Ectodermal cell (in vitro differentiated cells): ENCODE measurements at regions not wholly inside any gene's neighbourhood (a gene's known extent, or its start where the extent isn't known, plus 50 kb on each side); places are given as distances from the start of the nearest gene placed in this dataset.

ENCODE experiments used
- H3K27ac ChIP-seq: 2 replicates; pipeline ENCODE4 v1.7.0; 2013; ENCODE audit warnings: mild to moderate bottlenecking, low read depth, low read length; ENCODE audit not compliant: insufficient read depth, poor library complexity, severe bottlenecking
- H3K27me3 ChIP-seq: 2 replicates; pipeline ENCODE4 v1.7.0; 2013; ENCODE audit warnings: mild to moderate bottlenecking, low read length; ENCODE audit not compliant: insufficient read depth, control insufficient read depth, poor library complexity, severe bottlenecking
- H3K36me3 ChIP-seq: one replicate; pipeline ENCODE4 v1.7.0; 2013; ENCODE audit warnings: low read length; ENCODE audit not compliant: control insufficient read depth, insufficient read depth
- H3K4me1 ChIP-seq: one replicate; pipeline ENCODE4 v1.7.0; 2013; ENCODE audit warnings: low read length; ENCODE audit not compliant: control insufficient read depth, insufficient read depth
- H3K4me3 ChIP-seq: 2 replicates; pipeline ENCODE4 v1.7.0; 2013; ENCODE audit warnings: low read depth, low read length, control low read depth; ENCODE audit not compliant: insufficient read depth
- H3K9me3 ChIP-seq: 2 replicates; pipeline ENCODE4 v1.7.0; 2013; ENCODE audit warnings: mild to moderate bottlenecking, low read length, moderate library complexity; ENCODE audit not compliant: control insufficient read depth
- WGBS, 2 experiments: methylation state at CpG; one replicate each; pipeline ENCODE4 v1.1.7; 2013; ENCODE audit warnings: missing lambda C conversion rate in 2 of 2; 5-methylcytosine and 5-hydroxymethylcytosine counted together

DNA sequence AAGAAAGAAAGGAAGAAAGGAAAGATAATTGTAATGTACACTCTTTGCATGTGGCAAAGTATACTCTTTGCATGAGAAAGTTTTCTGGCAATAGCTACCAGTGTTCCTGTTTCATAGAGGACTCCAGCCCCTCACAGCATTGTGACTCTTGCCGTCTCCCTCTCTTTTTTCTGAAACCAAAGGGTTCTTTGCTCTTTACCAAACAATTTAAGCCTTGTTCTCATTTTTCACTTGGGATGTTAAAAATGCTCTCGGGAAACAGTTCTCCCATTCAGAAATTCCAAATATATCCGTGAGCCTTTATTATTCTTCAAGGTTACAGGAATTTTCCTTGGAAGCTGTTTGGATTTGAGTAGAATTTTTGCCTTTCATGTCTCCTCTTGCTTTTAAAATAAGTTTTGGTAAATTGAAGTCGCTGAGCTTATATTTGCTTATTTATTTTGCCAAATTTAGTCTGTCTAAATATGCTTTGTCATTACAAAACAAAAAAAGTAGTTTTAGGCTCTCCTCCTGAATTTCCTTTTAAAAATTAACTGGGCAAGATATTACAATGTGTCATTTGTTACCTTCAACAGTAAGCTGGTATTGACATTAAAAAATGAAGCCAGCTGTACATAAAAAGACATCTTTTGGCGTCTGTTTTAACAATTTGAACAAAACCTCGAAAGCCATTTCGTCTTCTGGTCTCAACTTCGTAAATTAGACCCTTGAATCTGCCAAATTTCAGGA, 103.8 kb upstream of the ARMC2 start:
- Histone ChIP-seq H3K27me3 (no peaks in the 10 kb centered on the region), H3K4me3 (no peak overlapping the region), H3K27ac (no peak overlapping the region), H3K9me3 (no peaks in the 10 kb centered on the region), H3K36me3 (no peaks in the 10 kb centered on the region), H3K4me1 (no peaks in the 10 kb centered on the region)
- WGBS, 2 experiments = 90% methylated on average over 7 to 8 of the region's 8 CpGs

DNA sequence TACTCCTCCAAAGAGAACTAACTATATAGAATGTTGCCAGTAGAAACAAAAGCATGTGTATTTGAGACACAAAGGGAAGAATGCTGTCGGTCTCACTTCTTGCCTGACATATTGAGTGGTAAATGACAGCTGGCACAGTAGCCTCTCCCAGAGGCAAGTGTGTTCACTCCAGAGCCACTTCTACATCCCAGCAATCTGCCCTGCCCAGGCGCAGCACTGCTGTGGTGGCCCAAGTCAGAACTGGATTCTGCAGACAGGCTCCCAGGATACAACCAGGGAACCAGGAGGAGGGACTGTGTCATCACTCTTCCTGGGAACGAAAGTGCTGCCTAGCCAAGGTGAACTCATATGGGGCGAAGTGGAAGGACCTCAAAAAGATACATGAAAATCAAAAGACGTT, 103.2 kb upstream of the ARMC2 start:
- Histone ChIP-seq H3K9me3 (no peaks in the 10 kb centered on the region), H3K4me3 (no peak overlapping the region), H3K27me3 (no peaks in the 10 kb centered on the region), H3K27ac (no peak overlapping the region), H3K4me1 (no peaks in the 10 kb centered on the region), H3K36me3 (no peaks in the 10 kb centered on the region)
- 87 to 92% methylated on average over 5 of the region's 5 CpGs for WGBS, 2 experiments

DNA sequence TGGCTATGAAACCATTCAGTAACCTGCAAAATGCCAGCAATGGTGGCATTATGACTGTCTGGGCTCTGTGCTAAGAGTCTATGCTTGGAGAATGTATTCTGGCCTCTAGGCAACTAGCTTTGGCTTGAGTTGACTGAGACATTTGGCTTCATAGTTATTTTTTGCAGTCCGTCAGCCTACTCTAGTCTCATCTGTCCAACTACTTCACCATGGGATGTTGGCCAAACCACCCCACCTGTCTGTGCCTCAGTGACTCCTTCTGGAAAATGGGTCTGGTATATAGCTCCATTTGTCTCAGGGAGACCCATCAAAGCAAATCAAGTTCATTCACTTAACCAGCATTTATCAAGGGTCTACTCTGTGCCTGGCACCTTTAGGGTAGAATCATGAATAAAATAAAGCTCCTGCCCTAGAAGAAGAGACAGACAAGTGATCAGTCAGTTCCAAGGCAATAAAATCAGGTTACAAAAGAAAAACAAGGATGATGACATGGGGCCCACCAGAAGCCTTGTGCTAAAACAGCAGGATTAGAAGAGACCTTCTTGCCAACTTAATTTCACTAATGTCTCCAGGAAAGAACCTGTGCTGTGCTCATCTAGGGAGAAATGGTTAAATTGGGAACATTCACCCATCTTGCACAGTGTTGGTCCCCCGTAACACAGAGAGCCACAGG, 102.4 kb upstream of the ARMC2 start:
- WGBS, 2 experiments = 91 to 100% methylated on average over 2 of the region's 2 CpGs
- no peak overlapping the region for H3K4me3 ChIP-seq
- H3K9me3 ChIP-seq = no peaks in the 10 kb centered on the region
- H3K27ac ChIP-seq = no peak overlapping the region
- H3K4me1 ChIP-seq = no peaks in the 10 kb centered on the region
- no peaks in the 10 kb centered on the region for H3K36me3 ChIP-seq
- no peaks in the 10 kb centered on the region for H3K27me3 ChIP-seq

DNA sequence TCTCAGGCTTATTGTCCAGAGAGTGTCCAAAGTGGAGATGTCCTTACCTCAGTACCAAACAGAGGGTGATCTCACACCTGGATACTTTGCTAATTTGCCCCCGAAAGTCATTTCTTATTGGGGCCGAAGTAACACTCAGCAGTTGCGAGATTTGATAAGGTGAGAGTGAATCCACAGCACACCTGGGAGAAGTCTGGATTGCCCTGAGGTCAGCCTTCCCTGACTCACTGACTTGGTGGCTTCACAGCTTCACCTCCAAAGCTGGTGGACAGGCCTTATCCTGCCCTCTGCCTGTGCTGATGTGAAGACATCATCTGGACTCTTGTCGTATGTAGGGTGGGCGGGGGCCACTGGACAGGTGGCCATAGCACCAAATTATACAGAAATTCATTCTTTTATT, 101.9 kb upstream of the ARMC2 start:
- H3K4me1 ChIP-seq = no peaks in the 10 kb centered on the region
- H3K27ac ChIP-seq = no peak overlapping the region
- no peak overlapping the region for H3K4me3 ChIP-seq
- no peaks in the 10 kb centered on the region for H3K9me3 ChIP-seq
- no peaks in the 10 kb centered on the region for H3K27me3 ChIP-seq
- no peaks in the 10 kb centered on the region for H3K36me3 ChIP-seq
- 92 to 94% methylated on average over 5 of the region's 5 CpGs for WGBS, 2 experiments

DNA sequence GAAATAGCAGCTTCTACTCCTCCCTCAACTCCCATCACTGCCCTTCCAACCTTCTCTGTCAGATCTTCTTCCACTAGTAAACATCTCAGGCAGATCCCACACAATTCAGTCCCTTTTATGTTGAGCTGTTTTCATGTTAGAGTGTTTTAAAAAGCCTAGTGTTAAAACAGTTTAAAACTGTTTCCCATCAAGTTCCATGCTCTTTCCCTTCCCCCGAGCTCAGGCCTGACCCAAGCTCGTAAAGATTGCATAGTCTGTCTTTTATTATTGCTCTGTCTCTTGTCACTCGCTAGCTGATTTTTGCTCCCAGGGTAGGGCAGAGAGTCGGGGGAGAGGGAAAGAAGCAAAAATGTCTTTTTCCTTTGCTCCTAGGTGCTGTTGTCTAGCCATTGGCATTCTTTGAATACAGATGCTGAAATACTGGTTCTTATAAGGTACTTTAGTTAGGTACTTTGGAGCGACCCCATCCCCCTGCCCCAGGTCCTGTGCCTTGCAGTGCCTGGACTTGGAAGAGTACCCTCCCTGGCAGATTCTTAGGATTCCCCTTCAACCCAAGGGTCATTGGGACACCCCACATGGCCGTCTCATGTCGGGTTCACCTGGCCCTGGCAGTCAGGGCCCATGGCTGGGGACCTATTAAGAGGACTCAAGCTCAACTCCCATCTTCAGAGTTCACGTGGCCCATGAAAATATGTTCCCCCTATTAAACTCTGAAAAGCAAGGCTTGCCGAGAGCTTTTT, 101.2 kb upstream of the ARMC2 start:
- no peaks in the 10 kb centered on the region for H3K27me3 ChIP-seq
- no peaks in the 10 kb centered on the region for H3K36me3 ChIP-seq
- no peak overlapping the region for H3K4me3 ChIP-seq
- no peaks in the 10 kb centered on the region for H3K4me1 ChIP-seq
- H3K27ac ChIP-seq = no peak overlapping the region
- H3K9me3 ChIP-seq = no peaks in the 10 kb centered on the region
- 90 to 93% methylated on average over 9 of the region's 9 CpGs for WGBS, 2 experiments

DNA sequence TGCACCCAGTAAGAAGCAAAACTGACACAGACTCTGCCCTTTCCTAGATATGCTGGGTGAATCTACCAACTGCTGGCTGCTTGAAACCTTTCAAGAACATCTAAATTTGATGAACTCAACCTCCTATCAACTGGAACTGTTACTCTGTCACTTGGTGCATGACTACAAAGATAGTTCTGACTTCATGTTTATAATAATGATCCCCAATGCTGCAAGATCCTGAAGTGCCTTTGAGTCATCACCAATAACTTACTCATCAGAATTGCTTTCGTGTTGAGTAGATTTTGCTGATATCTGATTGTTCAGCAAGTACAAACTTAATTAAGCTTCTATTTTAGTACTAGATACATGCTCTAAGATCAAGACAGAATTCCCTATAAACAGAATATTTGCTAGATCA, 100.2 kb upstream of the ARMC2 start:
- Histone ChIP-seq H3K4me3 (no peak overlapping the region), H3K9me3 (no peaks in the 10 kb centered on the region), H3K27me3 (no peaks in the 10 kb centered on the region), H3K4me1 (no peaks in the 10 kb centered on the region), H3K27ac (no peak overlapping the region), H3K36me3 (no peaks in the 10 kb centered on the region)
- 95% methylated on average over 1 of the region's 1 CpG; no CpG with 5 or more reads in 1 of the 2 experiments for WGBS, 2 experiments

DNA sequence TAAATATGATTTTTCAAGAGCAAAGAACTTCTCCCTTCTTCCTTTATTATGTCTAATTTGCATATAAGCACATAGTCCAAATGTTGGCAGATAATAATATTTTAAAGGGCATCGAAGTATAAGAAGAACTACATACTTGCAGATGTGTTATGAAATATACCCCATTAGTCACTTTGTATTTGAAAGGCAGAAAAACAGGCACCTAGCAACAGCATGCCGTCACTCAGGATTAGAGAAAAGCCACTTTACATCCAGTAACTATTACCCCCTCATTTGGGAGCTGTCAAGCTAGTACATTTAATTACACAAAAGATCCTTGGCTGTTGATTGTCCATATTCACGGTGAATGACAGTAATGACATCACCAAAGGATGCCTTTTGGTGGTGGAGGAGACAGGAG, 99.3 kb upstream of the ARMC2 start:
- no peaks in the 10 kb centered on the region for H3K36me3 ChIP-seq
- H3K9me3 ChIP-seq = no peaks in the 10 kb centered on the region
- no peak overlapping the region for H3K4me3 ChIP-seq
- H3K4me1 ChIP-seq = no peaks in the 10 kb centered on the region
- 87 to 88% methylated on average over 2 to 3 of the region's 3 CpGs for WGBS, 2 experiments
- H3K27ac ChIP-seq = no peak overlapping the region
- H3K27me3 ChIP-seq = no peaks in the 10 kb centered on the region

DNA sequence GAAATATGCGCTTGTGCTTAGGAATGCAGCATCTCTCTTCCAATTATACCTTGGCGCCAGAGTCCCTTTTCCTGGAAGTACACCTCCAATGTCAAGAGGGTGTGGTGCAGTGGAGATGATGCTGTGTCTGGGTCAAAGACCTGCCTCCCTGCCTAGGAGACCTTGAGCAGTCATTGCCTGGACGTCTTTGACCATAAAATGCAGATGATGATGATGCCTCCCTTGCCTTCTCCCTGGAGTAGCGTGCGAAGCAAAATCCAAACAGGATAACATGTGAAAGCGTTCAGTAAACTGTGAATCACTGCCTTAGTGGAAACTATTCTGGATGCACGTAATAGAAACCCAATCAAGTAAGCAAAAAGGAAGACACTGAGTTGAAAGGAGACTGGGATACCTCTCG, 97.4 kb upstream of the ARMC2 start:
- H3K9me3 ChIP-seq = no peaks in the 10 kb centered on the region
- no peak overlapping the region for H3K27ac ChIP-seq
- no peaks in the 10 kb centered on the region for H3K36me3 ChIP-seq
- no peaks in the 10 kb centered on the region for H3K4me1 ChIP-seq
- WGBS, 2 experiments = 95 to 96% methylated on average over 8 of the region's 8 CpGs
- H3K27me3 ChIP-seq = no peaks in the 10 kb centered on the region
- H3K4me3 ChIP-seq = no peak overlapping the region

DNA sequence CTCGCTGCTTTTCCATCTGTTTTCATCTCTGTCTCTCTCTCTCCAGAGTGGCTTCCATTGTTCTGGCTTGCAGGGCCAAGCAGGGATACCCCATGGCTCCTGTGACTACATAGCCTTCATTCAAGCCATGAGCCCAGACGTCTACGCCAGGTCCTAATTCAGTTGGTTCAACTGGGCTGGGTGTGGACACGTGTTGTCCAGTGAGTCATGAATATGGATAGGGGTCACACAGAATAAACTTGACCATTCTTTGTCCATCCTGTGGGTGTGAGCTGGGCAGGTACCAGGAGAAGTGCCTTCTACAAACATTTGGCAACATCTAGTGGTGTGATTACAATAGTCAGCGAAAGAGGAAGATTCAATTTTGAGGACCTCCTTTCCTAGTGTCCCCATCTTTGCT, 96.9 kb upstream of the ARMC2 start:
- Histone ChIP-seq H3K36me3 (no peaks in the 10 kb centered on the region), H3K9me3 (no peaks in the 10 kb centered on the region), H3K4me1 (no peaks in the 10 kb centered on the region), H3K27ac (no peak overlapping the region), H3K4me3 (no peak overlapping the region), H3K27me3 (no peaks in the 10 kb centered on the region)
- WGBS, 2 experiments = 94 to 95% methylated on average over 5 of the region's 5 CpGs
